GM23338 (cell line): ENCODE measurements at regions not wholly inside any gene's neighbourhood (a gene's known extent, or its start where the extent isn't known, plus 50 kb on each side); places are given as distances from the start of the nearest gene placed in this dataset.

Source experiments
- ATAC-seq: fragments of 200-7000 bp; cut with Tn5 transposase; 3 replicates; pipeline ENCODE4 v1.9.1; 2020
- DNase-seq: peaks from one replicate; pipeline ENCODE4 v3.0.0-alpha.2; 2015; ENCODE audit warnings: low spot score
- H2AFZ ChIP-seq: fragments of 200-600 bp; sonication (generic); 2 replicates; pipeline ENCODE4 v1.8.0; 2016; ENCODE audit warnings: antibody characterized with exemption, mild to moderate bottlenecking, moderate library complexity
- H3F3A ChIP-seq: fragments of 200-600 bp; sonication (generic); replicated peaks from 2 replicates; pipeline ENCODE4 v1.8.0; 2017; ENCODE audit warnings: antibody characterized with exemption, mixed run types, low read depth
- H3K27ac ChIP-seq: fragments of 200-600 bp; sonication (generic); 2 replicates; pipeline ENCODE4 v1.6.1; 2016; ENCODE audit warnings: low read depth
- H3K27me3 ChIP-seq: fragments of 200-600 bp; sonication (generic); 2 replicates; pipeline ENCODE4 v1.8.0; 2016; ENCODE audit warnings: mild to moderate bottlenecking, mixed run types, moderate library complexity; ENCODE audit not compliant: insufficient read depth
- H3K36me3 ChIP-seq: fragments of 200-600 bp; sonication (generic); 2 replicates; pipeline ENCODE4 v1.8.0; 2016; ENCODE audit warnings: mild to moderate bottlenecking; ENCODE audit not compliant: insufficient read depth
- H3K4me1 ChIP-seq: fragments of 200-600 bp; sonication (generic); 2 replicates; pipeline ENCODE4 v1.8.0; 2016; ENCODE audit warnings: mild to moderate bottlenecking, moderate library complexity; ENCODE audit not compliant: insufficient read depth
- H3K4me2 ChIP-seq: fragments of 200-600 bp; sonication (generic); 2 replicates; pipeline ENCODE4 v1.7.1; 2017; ENCODE audit warnings: mixed run types
- H3K4me3 ChIP-seq: fragments of 200-600 bp; sonication (generic); 2 replicates; pipeline ENCODE4 v1.6.1; 2016; ENCODE audit warnings: mixed run types
- H3K79me2 ChIP-seq: fragments of 200-600 bp; sonication (generic); replicated peaks from 2 replicates; pipeline ENCODE4 v1.8.0; 2017; ENCODE audit warnings: mild to moderate bottlenecking; ENCODE audit not compliant: insufficient read depth
- H3K9me2 ChIP-seq: fragments of 200-600 bp; sonication (generic); 2 replicates; pipeline ENCODE4 v1.8.0; 2017; ENCODE audit not compliant: insufficient read depth
- H4K20me1 ChIP-seq: fragments of 200-600 bp; sonication (generic); replicated peaks from 2 replicates; pipeline ENCODE4 v1.8.0; 2017; ENCODE audit warnings: mild to moderate bottlenecking; ENCODE audit not compliant: insufficient read depth
- H3K27ac Mint-ChIP-seq: 2 replicates; pipeline ENCODE4 v1.8.0; 2020; ENCODE audit warnings: inconsistent platforms, mild to moderate bottlenecking, moderate library complexity, mixed read lengths
- H3K27me3 Mint-ChIP-seq: 3 replicates; pipeline ENCODE4 v1.8.0; 2022; ENCODE audit warnings: low read depth, mild to moderate bottlenecking, moderate library complexity, mixed read lengths, inconsistent platforms; ENCODE audit not compliant: insufficient read depth, poor library complexity
- H3K36me3 Mint-ChIP-seq: 3 replicates; pipeline ENCODE4 v1.8.0; 2021; ENCODE audit warnings: low read depth, mild to moderate bottlenecking, inconsistent platforms, moderate library complexity, mixed read lengths
- H3K4me1 Mint-ChIP-seq: 3 replicates; pipeline ENCODE4 v1.8.0; 2020; ENCODE audit warnings: mild to moderate bottlenecking, inconsistent platforms, mixed read lengths
- H3K4me3 Mint-ChIP-seq: 3 replicates; pipeline ENCODE4 v1.8.0; 2021; ENCODE audit warnings: moderate library complexity, mild to moderate bottlenecking, inconsistent platforms, mixed read lengths
- H3K9me3 Mint-ChIP-seq: 3 replicates; pipeline ENCODE4 v1.8.0; 2020; ENCODE audit warnings: moderate library complexity, mild to moderate bottlenecking, inconsistent platforms, mixed read lengths
- EZH2 ChIP-seq: fragments of 200-600 bp; sonication (generic); IDR thresholded peaks from one replicate; pipeline ENCODE4 v1.8.0; 2017; ENCODE audit warnings: antibody characterized with exemption, mild to moderate bottlenecking, low read depth; ENCODE audit not compliant: unreplicated experiment
- EZH2phosphoT487 ChIP-seq: fragments of 200-600 bp; sonication (generic); IDR thresholded peaks from one replicate; pipeline ENCODE4 v1.8.1; 2018; ENCODE audit warnings: antibody characterized with exemption; ENCODE audit not compliant: unreplicated experiment
- JUNB ChIP-seq: IDR thresholded peaks from one replicate; pipeline ENCODE4 v1.6.1; 2016; ENCODE audit warnings: antibody characterized with exemption; ENCODE audit not compliant: unreplicated experiment
- NANOG ChIP-seq: IDR thresholded peaks from 2 replicates; pipeline ENCODE4 v1.6.1; 2016; ENCODE audit warnings: antibody characterized with exemption, borderline replicate concordance
- POLR2AphosphoS5 ChIP-seq: IDR thresholded peaks from 2 replicates; pipeline ENCODE4 v1.6.1; 2016; ENCODE audit warnings: antibody characterized with exemption, low read depth
- REST ChIP-seq: IDR thresholded peaks from one replicate; pipeline ENCODE4 v1.6.1; 2018; ENCODE audit warnings: antibody characterized with exemption; ENCODE audit not compliant: unreplicated experiment
- ZNF114 ChIP-seq: fragments of 250-450 bp; sonication (Bioruptor Pico); IDR thresholded peaks from 2 replicates; pipeline ENCODE4 v1.5.0; 2020; ENCODE audit warnings: mild to moderate bottlenecking, moderate library complexity
- ZNF331 ChIP-seq: fragments of 250-450 bp; sonication (Bioruptor Pico); IDR thresholded peaks from 2 replicates; pipeline ENCODE4 v1.5.0; 2020; ENCODE audit warnings: low read depth, mild to moderate bottlenecking, moderate library complexity
- TF ChIP-seq, protein P1 (sequence below): IDR thresholded peaks from 2 replicates; pipeline ENCODE4 v1.6.1; 2016; ENCODE audit warnings: antibody characterized with exemption
- TF ChIP-seq, protein P2 (sequence below), 2 experiments: fragments of 200-600 bp in 1 of 2; sonication (generic) in 1 of 2; conservative IDR thresholded peaks; 2 replicates each; pipeline versions ENCODE4 v1.5.1 to v1.6.1; 2016 to 2017; ENCODE audit warnings: antibody characterized with exemption in 2 of 2, low read depth in 2 of 2, mild to moderate bottlenecking in 2 of 2, moderate library complexity in 1 of 2
- TF ChIP-seq, protein P3 (sequence below): fragments of 250-450 bp; sonication (Bioruptor Pico); IDR thresholded peaks from 2 replicates; pipeline ENCODE4 v1.5.0; 2020; ENCODE audit warnings: mild to moderate bottlenecking, moderate library complexity

GRCh38 chr14:38730420-38730819 lies 372.6 kb downstream of the SEC23A start:
- no peaks in the 10 kb centered on the region for H3K4me1 Mint-ChIP-seq
- Histone ChIP-seq H3K36me3 (no peaks in the 10 kb centered on the region), H4K20me1 (no peaks in the 10 kb centered on the region), H2AFZ (no peak overlapping the region), H3K27me3 (no peaks in the 10 kb centered on the region), H3K4me3 (no peak overlapping the region), H3F3A (no peaks in the 10 kb centered on the region), H3K9me2 (no peaks in the 10 kb centered on the region; the same call in 1 of the 2 replicates), H3K79me2 (no peaks in the 10 kb centered on the region), H3K4me2 (no peak overlapping the region), H3K27ac (no peak overlapping the region), H3K4me1 (no peaks in the 10 kb centered on the region)
- no peak for ATAC-seq
- no peaks in the 10 kb centered on the region for H3K36me3 Mint-ChIP-seq
- H3K27me3 Mint-ChIP-seq = peaks cover 2% of the 10 kb centered on the region
- DNase-seq = no peak
- H3K4me3 Mint-ChIP-seq = no peak overlapping the region
- peaks cover 5% of the 10 kb centered on the region; the same call in 2 of the 3 replicates for H3K9me3 Mint-ChIP-seq
- TF ChIP-seq, protein P1, sequence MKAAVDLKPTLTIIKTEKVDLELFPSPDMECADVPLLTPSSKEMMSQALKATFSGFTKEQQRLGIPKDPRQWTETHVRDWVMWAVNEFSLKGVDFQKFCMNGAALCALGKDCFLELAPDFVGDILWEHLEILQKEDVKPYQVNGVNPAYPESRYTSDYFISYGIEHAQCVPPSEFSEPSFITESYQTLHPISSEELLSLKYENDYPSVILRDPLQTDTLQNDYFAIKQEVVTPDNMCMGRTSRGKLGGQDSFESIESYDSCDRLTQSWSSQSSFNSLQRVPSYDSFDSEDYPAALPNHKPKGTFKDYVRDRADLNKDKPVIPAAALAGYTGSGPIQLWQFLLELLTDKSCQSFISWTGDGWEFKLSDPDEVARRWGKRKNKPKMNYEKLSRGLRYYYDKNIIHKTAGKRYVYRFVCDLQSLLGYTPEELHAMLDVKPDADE = no peak
- TF ChIP-seq EZH2phosphoT487 (no peak), JUNB (no peak), POLR2AphosphoS5 (no peak), ZNF114 (CRISPR knock-in tag) (no peak), ZNF331 (no peak), REST (no peak), EZH2 (no peak), NANOG (no peak)
- TF ChIP-seq, protein P2, sequence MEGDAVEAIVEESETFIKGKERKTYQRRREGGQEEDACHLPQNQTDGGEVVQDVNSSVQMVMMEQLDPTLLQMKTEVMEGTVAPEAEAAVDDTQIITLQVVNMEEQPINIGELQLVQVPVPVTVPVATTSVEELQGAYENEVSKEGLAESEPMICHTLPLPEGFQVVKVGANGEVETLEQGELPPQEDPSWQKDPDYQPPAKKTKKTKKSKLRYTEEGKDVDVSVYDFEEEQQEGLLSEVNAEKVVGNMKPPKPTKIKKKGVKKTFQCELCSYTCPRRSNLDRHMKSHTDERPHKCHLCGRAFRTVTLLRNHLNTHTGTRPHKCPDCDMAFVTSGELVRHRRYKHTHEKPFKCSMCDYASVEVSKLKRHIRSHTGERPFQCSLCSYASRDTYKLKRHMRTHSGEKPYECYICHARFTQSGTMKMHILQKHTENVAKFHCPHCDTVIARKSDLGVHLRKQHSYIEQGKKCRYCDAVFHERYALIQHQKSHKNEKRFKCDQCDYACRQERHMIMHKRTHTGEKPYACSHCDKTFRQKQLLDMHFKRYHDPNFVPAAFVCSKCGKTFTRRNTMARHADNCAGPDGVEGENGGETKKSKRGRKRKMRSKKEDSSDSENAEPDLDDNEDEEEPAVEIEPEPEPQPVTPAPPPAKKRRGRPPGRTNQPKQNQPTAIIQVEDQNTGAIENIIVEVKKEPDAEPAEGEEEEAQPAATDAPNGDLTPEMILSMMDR (conservative IDR thresholded peaks at IDR 0.05; ENCODE audit: low read depth in 2 of 2) = no peak
- TF ChIP-seq, protein P3, sequence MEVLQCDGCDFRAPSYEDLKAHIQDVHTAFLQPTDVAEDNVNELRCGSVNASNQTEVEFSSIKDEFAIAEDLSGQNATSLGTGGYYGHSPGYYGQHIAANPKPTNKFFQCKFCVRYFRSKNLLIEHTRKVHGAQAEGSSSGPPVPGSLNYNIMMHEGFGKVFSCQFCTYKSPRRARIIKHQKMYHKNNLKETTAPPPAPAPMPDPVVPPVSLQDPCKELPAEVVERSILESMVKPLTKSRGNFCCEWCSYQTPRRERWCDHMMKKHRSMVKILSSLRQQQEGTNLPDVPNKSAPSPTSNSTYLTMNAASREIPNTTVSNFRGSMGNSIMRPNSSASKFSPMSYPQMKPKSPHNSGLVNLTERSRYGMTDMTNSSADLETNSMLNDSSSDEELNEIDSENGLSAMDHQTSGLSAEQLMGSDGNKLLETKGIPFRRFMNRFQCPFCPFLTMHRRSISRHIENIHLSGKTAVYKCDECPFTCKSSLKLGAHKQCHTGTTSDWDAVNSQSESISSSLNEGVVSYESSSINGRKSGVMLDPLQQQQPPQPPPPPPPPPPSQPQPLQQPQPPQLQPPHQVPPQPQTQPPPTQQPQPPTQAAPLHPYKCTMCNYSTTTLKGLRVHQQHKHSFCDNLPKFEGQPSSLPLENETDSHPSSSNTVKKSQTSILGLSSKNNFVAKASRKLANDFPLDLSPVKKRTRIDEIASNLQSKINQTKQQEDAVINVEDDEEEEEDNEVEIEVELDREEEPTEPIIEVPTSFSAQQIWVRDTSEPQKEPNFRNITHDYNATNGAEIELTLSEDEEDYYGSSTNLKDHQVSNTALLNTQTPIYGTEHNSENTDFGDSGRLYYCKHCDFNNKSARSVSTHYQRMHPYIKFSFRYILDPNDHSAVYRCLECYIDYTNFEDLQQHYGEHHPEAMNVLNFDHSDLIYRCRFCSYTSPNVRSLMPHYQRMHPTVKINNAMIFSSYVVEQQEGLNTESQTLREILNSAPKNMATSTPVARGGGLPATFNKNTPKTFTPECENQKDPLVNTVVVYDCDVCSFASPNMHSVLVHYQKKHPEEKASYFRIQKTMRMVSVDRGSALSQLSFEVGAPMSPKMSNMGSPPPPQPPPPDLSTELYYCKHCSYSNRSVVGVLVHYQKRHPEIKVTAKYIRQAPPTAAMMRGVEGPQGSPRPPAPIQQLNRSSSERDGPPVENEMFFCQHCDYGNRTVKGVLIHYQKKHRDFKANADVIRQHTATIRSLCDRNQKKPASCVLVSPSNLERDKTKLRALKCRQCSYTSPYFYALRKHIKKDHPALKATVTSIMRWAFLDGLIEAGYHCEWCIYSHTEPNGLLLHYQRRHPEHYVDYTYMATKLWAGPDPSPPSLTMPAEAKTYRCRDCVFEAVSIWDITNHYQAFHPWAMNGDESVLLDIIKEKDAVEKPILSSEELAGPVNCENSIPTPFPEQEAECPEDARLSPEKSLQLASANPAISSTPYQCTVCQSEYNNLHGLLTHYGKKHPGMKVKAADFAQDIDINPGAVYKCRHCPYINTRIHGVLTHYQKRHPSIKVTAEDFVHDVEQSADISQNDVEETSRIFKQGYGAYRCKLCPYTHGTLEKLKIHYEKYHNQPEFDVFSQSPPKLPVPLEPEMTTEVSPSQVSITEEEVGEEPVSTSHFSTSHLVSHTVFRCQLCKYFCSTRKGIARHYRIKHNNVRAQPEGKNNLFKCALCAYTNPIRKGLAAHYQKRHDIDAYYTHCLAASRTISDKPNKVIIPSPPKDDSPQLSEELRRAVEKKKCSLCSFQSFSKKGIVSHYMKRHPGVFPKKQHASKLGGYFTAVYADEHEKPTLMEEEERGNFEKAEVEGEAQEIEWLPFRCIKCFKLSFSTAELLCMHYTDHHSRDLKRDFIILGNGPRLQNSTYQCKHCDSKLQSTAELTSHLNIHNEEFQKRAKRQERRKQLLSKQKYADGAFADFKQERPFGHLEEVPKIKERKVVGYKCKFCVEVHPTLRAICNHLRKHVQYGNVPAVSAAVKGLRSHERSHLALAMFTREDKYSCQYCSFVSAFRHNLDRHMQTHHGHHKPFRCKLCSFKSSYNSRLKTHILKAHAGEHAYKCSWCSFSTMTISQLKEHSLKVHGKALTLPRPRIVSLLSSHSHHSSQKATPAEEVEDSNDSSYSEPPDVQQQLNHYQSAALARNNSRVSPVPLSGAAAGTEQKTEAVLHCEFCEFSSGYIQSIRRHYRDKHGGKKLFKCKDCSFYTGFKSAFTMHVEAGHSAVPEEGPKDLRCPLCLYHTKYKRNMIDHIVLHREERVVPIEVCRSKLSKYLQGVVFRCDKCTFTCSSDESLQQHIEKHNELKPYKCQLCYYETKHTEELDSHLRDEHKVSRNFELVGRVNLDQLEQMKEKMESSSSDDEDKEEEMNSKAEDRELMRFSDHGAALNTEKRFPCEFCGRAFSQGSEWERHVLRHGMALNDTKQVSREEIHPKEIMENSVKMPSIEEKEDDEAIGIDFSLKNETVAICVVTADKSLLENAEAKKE (CRISPR knock-in tag) = no peak
- no peak overlapping the region for H3K27ac Mint-ChIP-seq
